Ecto neural progenitor cell (in vitro differentiated cells): ENCODE measurements at regions not wholly inside any gene's neighbourhood (a gene's known extent, or its start where the extent isn't known, plus 50 kb on each side); places are given as distances from the start of the nearest gene placed in this dataset.
"Not testable (repeated sequence)": the region's sequence is repeated elsewhere in the genome, so short reads cannot be mapped to it uniquely, and the experiment has no call there.

Source experiments
- DNase-seq: peaks from one replicate; pipeline ENCODE4 v3.0.0-alpha.2; 2018; ENCODE audit warnings: low spot score

DNA sequence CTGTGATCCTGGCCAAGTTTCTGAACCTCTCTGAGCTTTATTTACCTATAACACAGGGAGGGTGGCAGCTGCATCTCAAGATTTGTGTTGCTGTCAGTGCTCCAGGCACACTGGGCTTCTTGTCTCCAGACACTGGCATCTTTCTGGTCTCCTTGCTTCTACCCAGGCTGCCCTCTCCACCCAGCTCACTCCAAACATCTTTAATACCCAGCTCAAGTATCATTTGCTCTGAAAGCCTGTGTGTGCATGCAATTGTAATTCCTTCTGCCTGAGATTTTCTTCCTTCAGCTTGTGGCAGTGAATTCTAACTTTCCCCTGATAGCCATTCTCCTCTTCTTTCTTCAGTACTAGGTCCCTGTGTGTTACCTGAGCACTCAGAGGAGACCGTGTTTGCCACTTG lies 50.7 kb upstream of the USP7 start:
- DNase-seq, result no peak

GRCh38 chr16:9015489-9015888 lies 51.8 kb upstream of the USP7 start:
- no peak for DNase-seq

DNA sequence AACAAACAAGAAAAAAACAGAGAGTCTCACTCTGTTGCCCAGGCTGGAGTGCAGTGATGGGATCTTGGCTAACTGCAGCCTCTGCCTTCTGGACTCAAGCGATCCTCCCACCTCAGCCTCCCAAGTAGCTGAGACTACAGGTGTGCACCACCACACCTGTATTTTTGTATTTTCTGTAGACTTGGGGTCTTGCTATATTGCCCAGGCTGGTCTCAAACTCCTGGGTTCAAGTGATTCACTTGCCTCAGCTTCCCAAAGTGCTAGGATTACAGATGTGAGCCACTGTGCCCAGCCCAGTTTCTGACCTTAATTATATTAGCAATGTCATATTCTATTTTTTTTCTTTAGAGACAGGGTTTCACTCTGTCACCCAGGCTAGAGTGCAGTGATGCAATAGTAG lies 52.3 kb upstream of the USP7 start:
- DNase-seq, result not testable (repeated sequence)

- DNase-seq, result no peak
These were observed 53.1 kb upstream of the USP7 start for GRCh38 chr16:9016824-9017223.

- no peak for DNase-seq
These were observed 63.5 kb upstream of the USP7 start for GRCh38 chr16:9027070-9027799.

DNA sequence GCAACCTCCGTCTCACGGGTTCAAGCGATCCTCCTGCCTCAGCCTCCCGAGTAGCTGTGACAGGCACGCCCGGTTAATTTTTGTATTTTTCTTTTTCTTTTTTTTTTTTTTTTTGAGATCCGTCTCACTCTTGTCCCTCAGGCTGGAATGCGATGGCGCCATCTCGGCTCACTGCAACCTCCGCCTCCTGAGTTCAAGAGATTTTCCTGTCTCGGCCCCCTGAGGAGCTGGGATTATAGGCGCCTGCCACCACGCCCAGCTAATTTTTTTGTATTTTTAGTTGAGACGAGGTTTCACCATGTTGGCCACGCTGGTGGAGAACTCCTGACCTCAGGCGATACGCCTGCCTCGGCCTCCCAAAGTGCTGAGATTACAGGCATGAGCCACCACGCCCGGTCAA lies 63.0 kb upstream of the HAPSTR1 start:
- DNase-seq, result not testable (repeated sequence)

- no peak for DNase-seq
These were observed 60.3 kb upstream of the HAPSTR1 start for GRCh38 chr16:9031107-9031506.

DNA sequence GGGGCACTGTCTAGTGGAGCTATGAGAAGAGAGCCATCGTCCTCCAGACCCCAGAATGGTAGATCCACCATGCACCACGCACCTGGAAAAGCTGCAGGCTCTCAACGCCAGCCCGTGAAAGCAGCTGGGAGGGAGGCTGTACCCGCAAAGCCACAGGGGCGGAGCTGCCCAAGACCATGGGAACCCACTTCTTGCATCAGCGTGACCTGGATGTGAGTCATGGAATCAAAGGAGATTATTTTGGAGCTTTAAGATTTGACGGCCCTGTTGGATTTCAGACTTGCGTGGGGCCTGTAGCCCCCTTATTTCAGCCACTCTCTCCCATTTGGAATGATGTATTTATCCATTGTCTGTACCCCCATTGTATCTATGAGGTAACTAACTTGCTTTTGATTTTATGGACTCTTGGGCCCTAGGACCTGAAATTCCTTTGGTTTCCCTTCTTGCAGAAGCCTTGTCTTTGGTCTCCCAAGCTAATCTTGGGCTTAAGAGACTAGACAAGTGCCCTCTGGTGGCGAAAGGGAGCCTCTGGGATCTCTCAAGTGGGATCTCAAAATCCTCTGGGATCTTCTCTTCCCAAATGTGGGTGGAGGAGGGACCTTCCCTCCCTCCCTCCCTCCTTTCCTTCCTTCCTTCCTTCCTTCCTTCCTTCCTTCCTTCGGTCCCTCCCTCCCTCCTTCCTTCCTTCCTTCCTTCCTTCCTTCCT lies 58.2 kb upstream of the HAPSTR1 start:
- peak; percentile 55 for DNase-seq

DNA sequence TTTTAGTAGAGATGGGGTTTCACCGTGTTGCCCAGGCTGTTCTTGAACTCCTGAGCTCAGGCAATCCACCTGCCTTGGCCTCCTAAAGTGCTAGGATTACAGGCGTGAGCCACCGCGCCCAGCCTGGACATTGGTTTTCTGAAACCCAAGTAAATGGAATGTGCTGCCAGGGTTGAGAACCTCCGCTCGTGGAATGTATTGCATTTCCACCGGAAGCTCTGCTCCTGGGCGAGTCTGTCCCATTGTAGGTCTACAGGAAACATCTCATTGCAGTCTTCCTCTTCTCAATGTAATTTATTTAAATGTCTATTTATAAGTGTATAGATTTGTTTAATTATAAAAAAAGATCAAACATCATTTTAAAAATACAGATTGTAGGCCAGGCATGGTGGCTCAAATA lies 57.4 kb upstream of the HAPSTR1 start:
- DNase-seq, result no peak

DNA sequence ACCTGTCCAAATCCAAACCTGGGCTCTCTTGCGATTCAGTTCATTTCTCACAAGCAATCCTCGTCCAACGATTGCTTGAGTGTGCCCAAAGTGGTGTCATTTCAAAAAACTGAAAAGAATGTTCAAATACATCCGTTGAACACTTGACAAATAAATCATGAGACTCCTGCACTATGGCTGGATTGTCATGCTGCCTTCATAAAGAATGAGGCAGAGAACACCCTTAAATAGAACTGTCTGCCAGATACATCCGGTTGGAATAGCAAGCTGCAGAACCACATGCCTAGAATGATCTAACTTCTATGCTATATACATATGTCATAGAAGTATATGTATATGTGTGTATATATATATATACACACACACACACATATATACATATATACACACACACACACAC lies 55.4 kb upstream of the HAPSTR1 start:
- DNase-seq, result no peak

DNA sequence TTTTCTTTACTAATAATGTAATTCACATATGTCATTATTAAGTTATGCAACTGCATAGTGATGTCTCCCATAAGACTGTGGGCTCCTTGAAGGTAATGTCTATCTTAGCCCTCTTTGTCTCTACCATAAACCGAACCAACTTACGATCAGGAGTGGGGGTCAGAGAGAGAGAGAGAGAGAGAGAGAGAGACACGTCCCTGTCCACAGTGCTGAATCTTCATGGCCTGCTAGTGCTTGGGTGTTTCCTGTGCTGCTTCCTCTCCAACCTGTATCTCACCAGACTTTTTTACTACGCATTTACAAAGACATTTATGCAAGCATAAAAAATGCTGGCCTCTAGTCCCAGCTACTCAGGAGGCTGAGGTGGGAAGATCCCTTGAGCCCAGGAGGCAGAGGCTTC lies 52.2 kb upstream of the HAPSTR1 start:
- DNase-seq, result no peak

GRCh38 chr16:9040800-9041412 lies 50.5 kb upstream of the HAPSTR1 start:
- DNase-seq, result no peak
